IMR-90 (cell line): ENCODE measurements at regions not wholly inside any gene's neighbourhood (a gene's known extent, or its start where the extent isn't known, plus 50 kb on each side); places are given as distances from the start of the nearest gene placed in this dataset.

Source experiments
- ATAC-seq: fragments of 200-7000 bp; cut with Tn5 transposase; 2 replicates; pipeline ENCODE4 v1.9.1; 2020; ENCODE audit warnings: low read depth, mild to moderate bottlenecking, moderate library complexity
- BruUV-seq: library from RNA; stranded (reverse); fragments of 400-500 nt; replicated peaks from 2 replicates; lab custom pipeline; 2021; lab: Mats Ljungman, UMichigan
- CTCF ChIA-PET: fragments of 300-600 bp; formaldehyde crosslinking; extraction: SDS; loops from one replicate; lab custom pipeline; 2021; ENCODE audit warnings: antibody characterized with exemption; lab: Yijun Ruan, JAX
- POLR2A ChIA-PET: fragments of 300-600 bp; sonication (Branson Sonifier 250); formaldehyde crosslinking; loops from one replicate; lab custom pipeline; 2022; ENCODE audit warnings: antibody characterized with exemption; ENCODE audit not compliant: unreplicated experiment; lab: Charles Lee
- DNase-seq: peaks from one replicate; pipeline ENCODE4 v3.0.0; 2013
- H2AFZ ChIP-seq: replicated peaks from 2 replicates; pipeline ENCODE3; 2013; ENCODE audit warnings: low read length, mild to moderate bottlenecking; ENCODE audit not compliant: poor library complexity
- H2AK5ac ChIP-seq: 2 replicates; pipeline ENCODE4 v1.6.1; 2013; ENCODE audit warnings: low read depth, low read length, inconsistent platforms
- H2AK9ac ChIP-seq: replicated peaks from 2 replicates; pipeline ENCODE3; 2013; ENCODE audit warnings: mild to moderate bottlenecking, low read depth, low read length, moderate library complexity; ENCODE audit not compliant: poor library complexity
- H2BK120ac ChIP-seq: 2 replicates; pipeline ENCODE4 v1.6.1; 2013; ENCODE audit warnings: low read depth, low read length, inconsistent platforms
- H2BK15ac ChIP-seq: 3 replicates; pipeline ENCODE4 v1.6.1; 2013; ENCODE audit warnings: low read depth, low read length, inconsistent platforms
- H2BK20ac ChIP-seq: 2 replicates; pipeline ENCODE4 v1.6.1; 2013; ENCODE audit warnings: low read depth, mild to moderate bottlenecking, inconsistent platforms, low read length, moderate library complexity
- H2BK5ac ChIP-seq: 2 replicates; pipeline ENCODE4 v1.6.1; 2013; ENCODE audit warnings: mild to moderate bottlenecking, low read depth, low read length, inconsistent platforms; ENCODE audit not compliant: poor library complexity, severe bottlenecking
- H3K14ac ChIP-seq: replicated peaks from 2 replicates; pipeline ENCODE4 v1.6.1; 2013; ENCODE audit warnings: low read depth, low read length, inconsistent platforms
- H3K18ac ChIP-seq: 2 replicates; pipeline ENCODE4 v1.6.1; 2013; ENCODE audit warnings: low read depth, low read length, control low read depth
- H3K23ac ChIP-seq: 2 replicates; pipeline ENCODE4 v1.6.1; 2013; ENCODE audit warnings: low read depth, low read length, inconsistent platforms
- H3K27ac ChIP-seq: 2 replicates; pipeline ENCODE4 v1.5.1; 2013; ENCODE audit warnings: mild to moderate bottlenecking, control low read depth, low read length; ENCODE audit not compliant: insufficient read depth
- H3K27me3 ChIP-seq: 2 replicates; pipeline ENCODE4 v1.6.1; 2013; ENCODE audit warnings: low read length; ENCODE audit not compliant: control insufficient read depth, insufficient read depth
- H3K36me3 ChIP-seq: 2 replicates; pipeline ENCODE4 v1.6.1; 2013; ENCODE audit warnings: low read length, mixed read lengths; ENCODE audit not compliant: control insufficient read depth, insufficient read depth
- H3K4ac ChIP-seq: 2 replicates; pipeline ENCODE4 v1.6.1; 2013; ENCODE audit warnings: low read depth, low read length, inconsistent platforms
- H3K4me1 ChIP-seq: 2 replicates; pipeline ENCODE4 v1.6.1; 2013; ENCODE audit warnings: low read length, mixed read lengths; ENCODE audit not compliant: control insufficient read depth, insufficient read depth
- H3K4me2 ChIP-seq: 2 replicates; pipeline ENCODE4 v1.6.1; 2013; ENCODE audit warnings: low read depth, mild to moderate bottlenecking, control low read depth, low read length, moderate library complexity
- H3K4me3 ChIP-seq: 2 replicates; pipeline ENCODE4 v1.5.1; 2013; ENCODE audit warnings: low read depth, mild to moderate bottlenecking, control low read depth, low read length, moderate library complexity; ENCODE audit not compliant: insufficient read depth
- H3K56ac ChIP-seq: 2 replicates; pipeline ENCODE4 v1.6.1; 2013; ENCODE audit warnings: low read length, inconsistent platforms; ENCODE audit not compliant: insufficient read depth; ENCODE audit errors: extremely low read depth
- H3K79me1 ChIP-seq, 2 experiments: 2 replicates each; pipeline ENCODE4 v1.6.1; 2013; ENCODE audit warnings: low read length in 2 of 2, inconsistent platforms in 1 of 2, low read depth in 1 of 2
- H3K9ac ChIP-seq: 2 replicates; pipeline ENCODE4 v1.6.1; 2013; ENCODE audit warnings: low read depth, low read length, control low read depth
- H3K9me1 ChIP-seq: 2 replicates; pipeline ENCODE4 v1.6.1; 2013; ENCODE audit warnings: low read length, inconsistent platforms; ENCODE audit not compliant: insufficient read depth
- H3K9me3 ChIP-seq: 2 replicates; pipeline ENCODE4 v1.6.1; 2013; ENCODE audit warnings: low read length; ENCODE audit not compliant: control insufficient read depth, insufficient read depth
- H4K20me1 ChIP-seq: 2 replicates; pipeline ENCODE4 v1.6.1; 2013; ENCODE audit warnings: low read length, inconsistent platforms; ENCODE audit not compliant: insufficient read depth
- H4K5ac ChIP-seq: 2 replicates; pipeline ENCODE4 v1.6.1; 2013; ENCODE audit warnings: mild to moderate bottlenecking, low read depth, low read length, control low read depth
- H4K8ac ChIP-seq, 2 experiments: 2 replicates each; pipeline ENCODE4 v1.6.1; 2013; ENCODE audit warnings: low read depth in 2 of 2, low read length in 2 of 2, control low read depth in 1 of 2, inconsistent platforms in 1 of 2
- H4K91ac ChIP-seq: 2 replicates; pipeline ENCODE4 v1.6.1; 2013; ENCODE audit warnings: low read depth, low read length, inconsistent platforms; ENCODE audit not compliant: insufficient read depth
- CHD1 ChIP-seq: IDR thresholded peaks from 2 replicates; pipeline ENCODE4 v1.6.1; 2012; ENCODE audit warnings: low read depth, low read length, improper control_type of control experiment
- dilution Hi-C: fragments of 300-500 bp; cut with HindIII; formaldehyde crosslinking; loops from one replicate; pipeline ENCODE4 v1.14.3; 2018; ENCODE audit warnings: low sequenced_read_pairs; ENCODE audit not compliant: unreplicated experiment
- in situ Hi-C: fragments of 300-500 bp; cut with MboI; formaldehyde crosslinking; loops from 3 replicates; pipeline ENCODE4 v1.14.3; 2019; ENCODE audit warnings: low sequenced_read_pairs, inconsistent platforms, mixed read lengths
- intact Hi-C: fragments of 100-400 bp; cut with micrococcal nuclease; formaldehyde crosslinking; loops from 2 replicates; pipeline ENCODE4 v1.10.0; 2022

GRCh38 chr9:83144492-83144891, 81.5 kb upstream of the RASEF start:
- dilution Hi-C loops, result no loop called here
- no peak for DNase-seq
- H4K20me1 ChIP-seq, result no peaks in the 10 kb centered on the region
- H3K36me3 ChIP-seq, result no peaks in the 10 kb centered on the region
- ChIA-PET CTCF (no interaction called here), POLR2A (no interaction called here)
- ATAC-seq, result no peak
- no peaks in the 10 kb centered on the region for H3K79me1 ChIP-seq
- H3K27me3 ChIP-seq, result no peaks in the 10 kb centered on the region
- H2AK9ac ChIP-seq, result no peak overlapping the region
- no peak for TF ChIP-seq CHD1
- H3K9me3 ChIP-seq, result 0 out of 2 replicates have a peak, but pooled peaks cover 2% of the 10 kb centered on the region
- no peak overlapping the region for H4K8ac ChIP-seq
- no peak overlapping the region for H3K9ac ChIP-seq
- intact Hi-C loops, result no loop called here
- H3K4me3 ChIP-seq, result no peak overlapping the region
- no peak overlapping the region for H2AFZ ChIP-seq
- H2AK5ac ChIP-seq, result no peak overlapping the region
- no peaks in the 10 kb centered on the region for H3K9me1 ChIP-seq
- no peak overlapping the region for H3K23ac ChIP-seq
- H2BK5ac ChIP-seq, result peak overlapping the region; percentile 57
- H3K27ac ChIP-seq, result no peak overlapping the region
- no peak overlapping the region for H2BK20ac ChIP-seq
- H3K4me2 ChIP-seq, result no peak overlapping the region
- no peaks in the 10 kb centered on the region for H3K4me1 ChIP-seq
- H3K56ac ChIP-seq, result no peak overlapping the region
- H3K18ac ChIP-seq, result no peak overlapping the region
- no peak overlapping the region for H3K14ac ChIP-seq
- H2BK15ac ChIP-seq, result no peak overlapping the region
- no peak overlapping the region for H3K4ac ChIP-seq
- BruUV-seq, result no TSS peak
- no peak overlapping the region for H2BK120ac ChIP-seq
- H4K91ac ChIP-seq, result no peak overlapping the region
- in situ Hi-C loops, result no loop called here
- H4K5ac ChIP-seq, result no peak overlapping the region
